ENCODE measurements at regions not wholly inside any gene's neighbourhood (a gene's known extent, or its start where the extent isn't known, plus 50 kb on each side); places are given as distances from the start of the nearest gene placed in this dataset.

DNA sequence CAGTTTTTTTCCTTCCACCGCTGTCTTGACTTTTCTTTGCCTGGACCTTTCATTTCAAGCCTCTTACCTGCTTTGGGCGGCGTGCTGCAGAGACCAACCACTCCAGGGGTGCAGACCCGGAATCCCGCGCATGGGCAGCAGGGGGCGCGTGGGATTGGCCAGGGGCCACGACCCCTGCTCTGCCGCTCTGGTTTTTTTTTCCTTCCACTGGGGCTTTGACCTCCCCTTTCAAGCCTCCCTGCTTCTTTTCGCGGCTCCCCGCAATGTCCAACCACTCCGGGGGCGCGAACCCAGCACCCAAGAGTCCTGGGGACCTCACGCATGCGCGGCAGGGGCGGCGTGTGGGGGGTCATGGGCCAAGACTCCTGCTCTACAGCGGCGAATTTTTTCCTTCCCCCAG is 325.1 kb downstream of the ALG10 start:
- DNase-seq: peak; percentile 16

GRCh38 chr12:34348064-34348463 is 325.8 kb downstream of the ALG10 start:
- DNase-seq: no peak

DNA sequence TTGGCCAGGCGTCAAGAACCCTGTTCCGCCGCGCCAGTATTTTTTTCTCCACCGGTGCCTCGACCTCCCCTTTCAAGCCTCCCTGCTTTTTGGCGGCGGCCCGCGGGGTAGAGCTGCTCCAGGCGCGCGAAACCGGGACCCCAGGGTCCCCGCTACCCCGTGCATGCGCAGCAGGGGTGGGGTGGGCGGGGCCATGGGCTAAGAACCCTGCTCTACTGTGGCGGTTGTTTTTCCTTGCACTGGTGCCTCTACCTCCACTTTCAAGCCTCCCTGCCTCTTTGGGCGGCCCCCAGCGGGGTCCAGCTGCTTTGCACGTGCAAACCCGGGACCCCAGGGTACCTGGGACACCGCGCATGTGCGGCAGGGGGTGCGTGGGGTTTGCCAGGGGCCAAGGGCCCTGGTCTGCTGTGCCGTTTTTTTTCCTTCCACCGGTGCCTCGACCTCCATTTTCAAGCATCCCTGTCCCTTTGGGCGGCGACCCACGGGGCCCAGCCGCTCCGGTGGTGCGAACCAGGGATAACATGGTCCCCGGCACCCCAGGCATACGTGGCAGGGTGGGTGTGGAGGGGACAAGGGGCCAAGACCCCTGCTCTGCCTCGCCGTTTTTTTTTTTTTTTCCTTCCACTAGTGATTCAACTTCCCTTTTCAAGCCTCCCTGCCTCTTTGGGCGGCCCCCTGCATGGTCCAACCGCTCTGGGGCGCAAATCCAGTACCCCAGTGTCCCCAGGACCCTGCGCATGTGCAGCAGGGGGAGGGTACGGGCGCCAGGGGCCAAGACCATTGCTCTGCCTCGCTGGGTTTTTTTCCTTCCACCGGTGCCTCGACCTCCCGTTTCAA is 326.8 kb downstream of the ALG10 start:
- no peak for DNase-seq

- DNase-seq: no peak
Observed at GRCh38 chr12:34349673-34349961, 327.3 kb downstream of the ALG10 start.

GRCh38 chr12:34350092-34351041 is 328.1 kb downstream of the ALG10 start:
- DNase-seq: no peak

- no peak for DNase-seq
Observed at GRCh38 chr12:34352098-34352497, 329.8 kb downstream of the ALG10 start.

GRCh38 chr12:34354239-34355200 is 332.2 kb downstream of the ALG10 start:
- DNase-seq: no peak

DNA sequence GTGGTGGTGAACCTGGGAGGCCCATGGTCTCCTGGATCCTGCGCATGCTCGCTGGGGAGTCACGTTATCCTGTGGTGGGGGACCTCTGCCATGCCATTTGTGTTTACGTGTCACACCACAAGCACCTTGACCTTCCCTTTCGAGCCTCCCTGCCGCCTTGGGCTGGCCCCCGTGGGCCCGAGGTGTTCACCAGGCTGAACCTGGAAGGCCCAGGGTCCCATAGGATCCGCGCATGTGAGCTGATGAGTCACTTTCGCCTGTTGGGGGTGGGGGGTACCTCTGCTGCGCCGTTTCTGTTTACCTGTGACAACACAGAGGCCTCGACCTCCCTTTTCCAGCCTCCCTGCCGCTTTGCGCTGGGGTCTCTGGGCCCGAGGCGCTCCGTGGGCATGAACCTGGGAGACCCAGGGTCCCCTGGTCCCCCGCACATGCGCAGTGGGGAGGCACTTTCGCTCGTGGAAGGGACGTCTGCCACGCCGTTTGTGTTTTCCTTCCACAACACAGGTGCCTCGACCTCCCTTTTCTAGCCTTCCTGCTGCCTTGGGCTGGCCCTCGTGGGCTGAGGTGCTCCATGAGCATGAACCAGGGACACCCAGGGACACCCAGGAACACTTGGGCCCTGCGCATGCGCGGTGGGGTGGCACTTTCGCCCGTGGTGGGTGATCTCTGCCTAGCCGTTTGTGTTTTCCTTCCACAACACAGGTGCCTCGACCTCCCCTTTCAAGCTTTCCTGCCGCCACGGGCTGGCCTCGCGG is 334.1 kb downstream of the ALG10 start:
- DNase-seq: no peak

GRCh38 chr12:34357791-34358190 is 335.5 kb downstream of the ALG10 start:
- DNase-seq: no peak

DNA sequence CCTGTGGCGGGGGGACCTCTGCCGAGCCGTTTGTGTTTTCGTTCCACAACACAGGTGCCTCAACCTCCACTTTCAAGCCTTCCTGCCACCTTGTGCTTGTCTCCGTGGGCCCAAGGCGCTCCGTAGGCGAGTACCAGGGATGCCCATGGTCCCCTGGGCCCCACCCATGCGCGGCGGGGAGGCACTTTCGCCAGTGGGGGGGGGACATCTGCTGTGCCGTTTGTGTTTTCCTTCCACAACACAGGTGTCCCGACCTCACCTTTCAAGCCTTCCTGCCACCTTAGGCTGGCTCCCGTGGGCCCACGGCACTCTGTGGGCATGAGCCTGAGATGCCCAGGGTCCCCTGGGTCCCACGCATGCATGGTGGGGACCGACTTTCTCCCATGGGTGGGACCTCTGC is 335.9 kb downstream of the ALG10 start:
- no peak for DNase-seq

DNA sequence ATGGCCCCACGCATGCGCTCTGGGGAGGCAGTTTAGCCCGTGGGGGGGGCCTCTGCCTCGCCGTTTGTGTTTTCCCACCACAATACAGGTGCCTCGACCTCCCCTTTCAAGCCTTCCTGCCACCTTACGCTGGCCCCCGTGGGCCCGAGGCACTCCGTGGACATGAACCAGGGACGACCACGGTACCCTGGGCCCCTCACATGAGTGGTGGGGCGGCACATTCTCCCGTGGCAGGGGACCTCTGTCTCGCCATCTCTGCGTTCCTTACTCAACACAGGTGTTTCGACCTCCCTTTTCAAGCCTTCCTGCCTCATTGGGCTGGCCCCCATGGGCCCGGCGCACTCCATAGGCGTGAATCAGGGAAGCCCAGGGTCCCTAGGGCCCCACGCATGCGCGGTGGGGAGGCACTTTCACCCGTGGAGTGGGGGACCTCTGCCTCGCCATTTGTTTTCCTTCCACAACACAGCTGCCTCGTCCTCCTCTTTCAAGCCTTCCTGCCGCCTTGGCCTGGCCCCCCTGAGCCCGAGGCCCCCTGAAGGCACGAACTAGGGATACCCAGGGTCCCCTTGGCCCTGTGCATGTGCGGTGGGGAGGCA is 339.5 kb downstream of the ALG10 start:
- no peak for DNase-seq

DNA sequence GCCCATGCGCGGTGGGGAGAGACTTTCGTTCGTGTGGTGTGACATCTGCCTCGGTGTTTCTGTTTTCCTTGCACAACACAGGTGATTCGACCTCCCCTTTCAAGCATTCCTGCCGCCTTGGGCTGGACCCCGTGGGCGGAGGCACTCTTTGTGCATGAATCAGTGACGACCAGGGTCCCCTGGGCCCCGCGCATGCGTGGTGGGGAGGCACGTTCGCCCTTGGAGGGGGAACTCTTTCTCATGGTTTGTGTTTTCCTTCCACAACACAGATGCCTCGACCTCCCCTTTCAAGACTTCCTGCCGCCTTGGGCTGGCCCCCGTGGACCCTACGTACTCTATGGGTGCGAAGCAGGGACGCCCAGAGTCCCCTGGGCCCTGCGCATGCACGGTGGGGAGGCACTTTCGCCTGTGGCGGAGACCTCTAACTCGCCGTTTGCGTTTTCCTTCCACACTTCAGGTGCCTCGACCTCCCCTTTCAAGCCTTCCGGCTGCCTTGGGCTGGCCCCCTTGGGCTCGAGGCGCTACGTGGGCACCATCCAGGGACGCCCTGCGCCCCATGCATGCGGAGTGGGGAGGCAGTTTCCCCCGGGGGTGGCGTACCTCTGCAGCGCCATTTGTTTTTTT is 340.9 kb downstream of the ALG10 start:
- no peak for DNase-seq

DNA sequence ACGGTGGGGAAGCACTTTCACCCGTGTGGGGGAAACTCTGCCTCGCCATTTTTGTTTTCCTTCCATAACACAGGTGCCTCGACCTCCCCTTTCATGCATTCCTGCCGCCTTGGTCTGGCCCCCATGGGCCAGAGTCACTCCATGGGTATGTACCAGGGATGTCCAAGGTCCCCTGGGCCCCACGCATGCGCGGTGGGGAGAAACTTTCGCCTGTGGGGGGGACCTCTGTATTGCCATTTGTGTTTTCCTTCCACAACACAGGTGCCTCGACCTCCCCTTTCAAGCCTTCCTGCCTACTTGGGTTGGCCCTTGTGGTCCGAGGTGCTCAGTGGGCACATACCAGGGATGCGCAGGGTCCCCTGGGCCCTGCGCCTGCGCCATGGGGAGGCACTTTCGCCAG is 345.8 kb downstream of the ALG10 start:
- DNase-seq: no peak

- DNase-seq: no peak
Observed at GRCh38 chr12:34371050-34371449, 348.8 kb downstream of the ALG10 start.

GRCh38 chr12:34372003-34372402 is 349.7 kb downstream of the ALG10 start:
- no peak for DNase-seq

DNA sequence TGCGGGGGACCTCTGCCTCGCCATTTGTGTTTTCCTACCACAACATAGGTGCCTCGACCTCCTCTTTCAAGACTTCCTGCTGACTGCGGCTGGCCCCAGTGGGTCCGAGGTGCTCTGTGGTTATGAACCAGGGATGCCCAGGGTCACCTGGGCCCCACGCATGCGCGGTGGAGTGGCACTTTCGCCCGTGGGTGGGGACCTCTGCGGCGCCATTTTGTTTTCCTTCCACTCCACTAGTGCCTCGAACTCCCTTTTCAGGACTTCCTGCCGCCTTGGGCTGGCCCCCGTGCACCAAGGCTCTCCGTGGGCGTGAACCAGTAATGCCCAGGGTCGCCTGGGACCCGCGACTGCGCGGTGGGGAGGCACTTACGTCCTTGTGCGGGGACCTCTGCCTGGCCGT is 351.6 kb downstream of the ALG10 start:
- DNase-seq: no peak

GRCh38 chr12:34376133-34376799 is 354.0 kb downstream of the ALG10 start:
- DNase-seq: no peak

DNA sequence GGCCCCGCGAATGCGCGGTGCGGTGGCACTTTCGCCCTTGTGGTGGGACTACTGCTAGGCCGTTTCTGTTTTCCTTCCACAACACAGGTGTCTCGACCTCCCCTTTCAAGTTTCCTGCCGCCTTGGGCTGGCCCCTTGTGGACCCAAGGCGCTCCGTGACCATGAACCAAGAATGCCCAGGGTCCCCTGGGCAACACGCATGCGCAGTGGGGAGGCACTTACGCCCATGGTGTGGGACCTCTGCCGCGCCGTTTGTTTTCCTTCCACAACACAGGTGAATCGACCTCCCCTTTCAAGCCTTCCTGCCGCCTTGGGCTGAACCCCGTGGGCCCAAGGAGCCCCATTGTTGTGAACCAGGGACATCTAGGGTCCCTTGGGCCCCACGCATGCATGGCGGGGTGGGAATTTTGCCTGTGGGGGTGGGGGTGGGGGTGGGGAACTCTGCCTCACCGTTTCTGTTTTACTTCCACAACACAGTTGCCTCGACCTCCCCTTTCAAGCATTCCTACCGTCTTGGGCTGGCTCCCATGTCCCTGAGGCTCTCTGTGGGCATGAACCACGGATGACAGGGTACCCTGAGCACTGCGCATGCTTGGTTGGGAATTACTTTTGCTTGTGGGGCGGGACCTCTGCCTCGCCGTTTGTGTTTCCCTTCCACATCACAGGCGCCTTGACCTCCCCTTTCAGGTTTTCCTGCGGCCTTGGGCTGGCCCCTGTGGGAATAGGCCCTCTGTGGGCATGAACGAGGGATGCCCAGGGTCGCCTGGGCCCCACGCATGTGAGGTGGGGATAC is 355.1 kb downstream of the ALG10 start:
- no peak for DNase-seq

GRCh38 chr12:34379142-34379541 is 356.8 kb downstream of the ALG10 start:
- DNase-seq: no peak

DNA sequence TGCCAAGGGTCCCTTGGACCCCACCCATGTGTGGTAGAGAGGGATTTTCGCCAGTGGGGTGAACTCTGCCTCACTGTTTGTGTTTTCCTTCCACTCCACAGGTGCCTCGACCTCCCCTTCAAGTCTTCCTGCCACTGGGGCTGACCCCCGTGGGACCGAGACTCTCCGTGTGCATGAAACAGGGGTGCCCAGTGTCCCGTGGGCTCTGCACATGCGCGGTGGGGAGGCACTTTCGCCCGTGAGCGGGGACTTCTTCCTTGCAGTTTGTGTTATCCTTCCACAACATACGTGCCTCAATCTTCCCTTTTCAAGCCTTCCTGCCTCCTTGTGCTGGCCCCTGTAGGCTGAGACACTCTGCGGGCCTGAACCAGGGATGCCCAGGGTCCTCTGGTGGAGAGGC is 362.4 kb downstream of the ALG10 start:
- DNase-seq: no peak
